GM18502 (cell line): ENCODE measurements at regions not wholly inside any gene's neighbourhood (a gene's known extent, or its start where the extent isn't known, plus 50 kb on each side); places are given as distances from the start of the nearest gene placed in this dataset.
"Not testable (repeated sequence)": the region's sequence is repeated elsewhere in the genome, so short reads cannot be mapped to it uniquely, and the experiment has no call there.

Experiments
- ATAC-seq: cut with Tn5 transposase; IDR thresholded peaks from one replicate; pipeline ENCODE4 v1.9.1; 2021; ENCODE audit warnings: mild to moderate bottlenecking; ENCODE audit not compliant: unreplicated experiment, poor library complexity

DNA sequence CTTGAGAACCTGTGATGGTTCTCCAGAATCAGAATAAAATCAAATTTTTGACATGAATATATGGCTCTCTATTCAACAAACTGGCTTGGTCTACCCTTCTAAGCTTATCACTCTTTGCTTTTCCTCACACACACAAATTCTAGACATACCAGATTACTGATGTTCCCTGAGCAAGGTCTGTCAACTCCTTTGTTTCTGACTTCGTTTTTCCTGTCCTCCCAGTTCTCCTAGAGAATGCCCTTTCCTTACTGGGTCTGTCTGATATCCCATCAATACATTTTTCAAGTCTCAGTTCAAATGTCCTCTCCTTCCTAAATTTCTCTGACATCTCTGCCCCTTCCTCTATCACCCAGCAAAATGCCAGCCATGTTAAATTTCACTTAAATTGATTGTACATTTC, 202.1 kb upstream of the IGFBP7 start:
- no peak for ATAC-seq

DNA sequence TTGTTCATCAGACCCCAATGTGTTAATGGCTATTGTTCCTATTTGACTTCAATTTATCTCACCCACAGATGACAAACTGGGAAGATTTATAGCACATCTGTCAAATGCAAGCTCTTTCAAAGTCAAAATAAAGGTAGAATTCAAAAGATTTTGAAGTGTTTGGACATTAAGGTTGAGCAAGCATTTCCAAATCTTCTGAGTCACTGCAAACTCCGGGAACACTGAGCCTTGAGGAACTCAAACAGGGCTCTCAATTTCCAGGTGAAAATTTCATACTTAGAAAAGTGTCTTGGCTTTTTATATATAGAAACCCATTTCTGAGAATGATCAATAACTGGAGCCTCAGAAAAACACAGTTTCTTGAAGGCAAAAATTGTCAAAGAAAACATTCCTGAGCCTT, 199.5 kb upstream of the IGFBP7 start:
- no peak for ATAC-seq

GRCh38 chr4:57308301-57308700, 198.1 kb upstream of the IGFBP7 start:
- no peak for ATAC-seq

DNA sequence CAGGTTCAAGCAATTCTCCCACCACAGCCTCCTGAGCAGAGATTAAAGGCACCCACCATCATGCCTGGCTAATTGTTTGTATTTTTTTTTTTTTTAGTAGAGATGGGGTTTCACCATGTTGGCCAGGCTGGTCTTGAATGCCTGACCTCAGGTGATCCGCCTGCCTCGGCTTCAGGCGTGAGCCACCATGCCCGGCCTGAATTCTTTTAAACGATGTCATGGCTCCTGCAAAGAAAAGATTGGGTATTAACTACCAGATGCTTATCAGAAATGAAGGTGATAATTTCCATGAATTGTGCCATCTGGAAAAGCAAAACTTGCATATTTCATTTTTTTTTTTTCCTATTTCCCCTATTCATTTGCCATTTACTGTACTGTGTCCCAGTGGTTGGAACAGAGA, 195.7 kb upstream of the IGFBP7 start:
- no peak for ATAC-seq

DNA sequence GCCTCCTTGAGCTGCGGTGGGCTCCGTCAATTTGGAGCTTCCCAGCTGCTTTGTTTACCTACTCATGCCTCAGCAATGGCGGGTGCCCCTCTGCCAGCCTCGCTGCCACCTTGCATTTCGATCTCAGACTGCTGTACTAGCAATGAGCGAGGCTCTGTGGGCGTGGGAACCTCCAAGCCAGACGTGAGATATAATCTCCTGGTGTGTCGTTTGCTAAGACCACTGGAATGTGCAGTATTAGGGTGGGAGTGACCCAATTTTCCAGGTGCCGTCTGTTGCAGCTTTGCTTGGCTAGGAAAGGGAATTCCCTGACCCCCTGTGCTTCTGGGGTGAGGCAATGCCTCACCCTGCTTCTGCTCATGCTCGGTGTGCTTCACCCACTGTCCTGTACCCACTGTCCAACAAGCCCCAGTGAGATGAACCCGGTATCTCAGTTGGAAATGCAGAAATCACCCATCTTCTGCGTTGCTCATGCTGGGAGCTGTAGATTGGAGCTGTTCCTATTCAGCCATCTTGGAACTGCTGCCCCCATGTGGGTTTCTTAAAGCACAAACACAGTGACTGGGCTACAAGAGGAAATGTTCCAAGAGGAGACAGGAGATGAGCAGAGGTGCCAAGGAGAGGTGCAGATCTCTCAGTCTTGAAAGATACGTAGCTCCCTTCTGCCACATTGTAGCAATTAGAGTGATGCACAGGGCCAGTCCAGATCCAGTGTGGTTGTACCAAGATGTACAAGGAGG, 193.0 kb upstream of the IGFBP7 start:
- ATAC-seq = no peak

GRCh38 chr4:57300300-57300699, 190.1 kb upstream of the IGFBP7 start:
- ATAC-seq = not testable (repeated sequence)

DNA sequence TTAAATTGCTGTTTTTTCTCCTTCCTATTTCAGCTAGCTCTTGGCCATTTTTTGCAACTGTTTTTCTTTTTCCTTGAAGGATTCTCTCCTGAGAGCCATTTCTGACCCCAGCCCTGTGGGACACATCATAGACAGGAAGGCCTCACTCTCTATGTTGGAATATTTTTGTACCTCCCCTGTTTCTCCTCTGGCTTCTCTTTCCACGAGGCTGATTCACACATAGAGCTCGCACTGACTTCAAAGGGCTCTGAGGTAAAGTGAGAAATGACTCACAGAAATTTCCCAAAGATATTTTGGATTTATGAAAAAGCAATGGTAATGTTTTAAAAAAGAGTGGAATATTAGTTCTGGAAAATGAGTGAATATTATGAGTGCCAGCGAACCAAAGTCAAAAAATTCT, 181.7 kb upstream of the IGFBP7 start:
- ATAC-seq = no peak

DNA sequence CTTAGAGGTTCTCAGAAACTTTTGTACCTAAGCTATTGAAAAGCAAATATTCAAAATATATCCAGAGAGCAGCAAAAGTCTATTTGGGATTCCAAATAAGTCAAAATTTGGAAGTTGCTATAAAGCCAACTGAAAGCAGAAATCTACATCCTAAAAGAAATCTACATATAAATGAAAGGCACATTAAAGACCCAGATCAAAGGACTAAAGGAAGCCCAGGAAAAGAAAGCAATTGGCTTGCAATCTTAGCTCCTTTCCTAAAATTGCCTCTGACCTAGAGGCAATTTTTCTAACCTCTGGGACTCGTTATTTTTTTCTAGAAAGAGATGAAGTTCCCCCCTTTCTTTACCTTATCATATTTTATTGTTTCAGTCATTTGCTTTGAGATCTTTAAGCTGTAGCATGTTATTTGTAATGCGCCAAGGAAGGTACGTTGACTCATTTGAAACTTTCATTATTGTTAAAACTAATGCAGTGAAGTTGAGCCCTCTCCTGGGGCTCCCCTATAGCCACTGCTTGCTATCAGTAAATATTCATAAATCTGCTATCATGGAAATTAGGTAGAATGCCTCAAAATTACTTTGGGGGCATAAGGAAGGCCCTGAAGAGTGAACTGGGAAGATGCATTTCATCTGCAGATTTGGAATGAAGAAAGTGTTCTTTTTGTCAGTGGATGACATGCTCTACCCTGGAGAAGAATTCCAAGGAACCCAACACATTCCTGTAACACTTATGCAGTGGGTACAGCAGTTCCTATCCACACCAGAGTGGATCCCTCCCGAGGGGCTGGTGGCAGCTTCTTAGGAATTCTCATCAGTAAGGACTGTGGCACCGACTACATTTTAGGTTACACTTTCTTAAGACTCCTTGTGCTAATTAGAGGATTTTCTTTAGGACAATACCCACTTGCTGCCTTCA, 177.8 kb upstream of the IGFBP7 start:
- no peak for ATAC-seq

- no peak for ATAC-seq
These were observed 172.7 kb upstream of the IGFBP7 start for GRCh38 chr4:57282933-57283310.

GRCh38 chr4:57280481-57280880, 170.3 kb upstream of the IGFBP7 start:
- ATAC-seq = no peak

DNA sequence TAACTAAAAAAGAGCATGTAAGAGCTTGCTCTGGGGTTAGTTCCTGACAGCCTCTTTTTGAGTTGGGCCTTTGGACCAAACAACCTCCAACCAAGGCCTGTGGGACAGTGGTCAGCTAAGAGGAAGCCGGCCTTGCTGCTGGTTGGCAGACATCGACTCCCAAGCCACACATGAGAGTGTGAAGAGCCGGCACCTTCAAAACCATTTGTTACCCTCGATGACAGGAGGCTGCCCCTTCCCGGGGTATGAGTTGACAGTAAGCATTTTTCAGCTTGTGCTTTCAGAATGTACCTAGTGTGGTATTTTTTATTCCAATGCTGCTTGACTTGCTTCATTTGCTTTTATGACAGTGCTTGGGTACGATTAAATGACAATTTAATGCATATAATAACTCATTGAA, 168.6 kb upstream of the IGFBP7 start:
- ATAC-seq = no peak

DNA sequence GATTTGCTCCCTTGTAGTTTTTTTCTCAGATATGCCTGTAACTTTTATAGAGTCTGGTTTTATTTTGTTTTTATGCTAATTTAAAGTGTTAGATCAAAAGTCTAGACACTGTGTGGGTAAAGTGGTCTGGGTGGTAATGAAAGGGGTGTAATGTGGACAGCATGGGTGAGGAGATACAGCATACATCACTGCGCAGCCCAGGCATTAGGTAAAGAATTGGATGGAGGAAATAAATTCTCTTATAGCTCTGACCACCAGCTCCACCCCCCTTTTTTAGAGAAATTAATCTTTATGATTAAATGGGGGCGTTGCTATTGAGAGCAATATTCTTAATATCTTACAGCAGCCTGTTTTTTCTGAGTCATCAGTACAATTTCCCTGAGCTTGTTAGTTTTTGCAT, 163.9 kb upstream of the IGFBP7 start:
- no peak for ATAC-seq

DNA sequence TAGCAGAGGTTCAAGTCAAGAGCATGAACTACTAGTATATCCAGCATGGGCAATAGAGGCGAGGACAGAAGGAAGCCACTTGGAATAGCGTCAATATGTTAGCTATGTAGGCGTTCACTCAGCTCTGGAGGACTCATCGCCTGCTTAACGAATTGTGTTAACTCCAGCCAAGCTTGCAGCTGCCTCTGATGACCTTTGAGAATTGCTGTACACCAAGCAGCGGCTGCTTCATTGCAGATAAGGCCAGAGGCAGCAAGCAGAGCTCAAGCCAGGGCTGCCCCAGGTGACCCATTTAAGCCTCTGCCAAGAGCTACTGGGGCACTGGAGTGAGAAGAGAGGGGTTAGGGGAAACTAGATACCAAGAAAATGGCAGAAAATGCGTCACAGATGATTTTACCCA, 160.2 kb upstream of the IGFBP7 start:
- no peak for ATAC-seq

DNA sequence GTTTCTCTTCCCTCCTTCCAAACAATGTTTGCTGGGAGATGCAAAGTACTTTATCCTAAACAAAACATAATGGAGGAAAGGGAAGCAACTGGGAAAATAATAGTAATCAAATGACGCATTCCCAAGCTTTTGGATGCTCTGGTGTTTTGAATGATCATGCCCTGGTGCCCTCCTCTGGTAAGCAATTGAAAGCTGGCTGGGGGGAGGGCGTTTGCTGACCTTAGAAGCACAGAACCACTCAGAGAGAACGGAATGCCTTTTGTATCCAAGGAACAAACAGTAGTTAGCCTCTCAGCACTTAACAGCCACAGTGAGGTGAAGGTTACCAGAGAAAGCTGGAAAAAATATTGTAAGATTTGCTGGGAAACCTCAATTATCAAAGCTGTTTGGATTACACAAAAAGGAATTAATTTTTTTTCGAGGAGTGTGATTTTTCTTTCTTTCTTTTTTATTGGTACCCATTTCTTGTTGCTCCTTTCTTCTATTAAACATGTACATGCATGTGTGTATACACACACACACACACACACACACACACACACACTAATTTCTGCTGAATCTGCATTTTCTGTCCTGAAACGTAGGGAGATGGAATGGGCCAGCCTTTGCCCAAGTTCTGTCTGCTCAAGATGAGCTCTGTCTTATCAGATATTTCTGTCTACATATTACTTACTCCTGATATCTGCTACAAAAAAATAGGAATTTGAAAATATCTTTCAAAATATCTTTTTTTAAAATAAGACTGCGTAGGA, 155.8 kb upstream of the IGFBP7 start:
- no peak for ATAC-seq

DNA sequence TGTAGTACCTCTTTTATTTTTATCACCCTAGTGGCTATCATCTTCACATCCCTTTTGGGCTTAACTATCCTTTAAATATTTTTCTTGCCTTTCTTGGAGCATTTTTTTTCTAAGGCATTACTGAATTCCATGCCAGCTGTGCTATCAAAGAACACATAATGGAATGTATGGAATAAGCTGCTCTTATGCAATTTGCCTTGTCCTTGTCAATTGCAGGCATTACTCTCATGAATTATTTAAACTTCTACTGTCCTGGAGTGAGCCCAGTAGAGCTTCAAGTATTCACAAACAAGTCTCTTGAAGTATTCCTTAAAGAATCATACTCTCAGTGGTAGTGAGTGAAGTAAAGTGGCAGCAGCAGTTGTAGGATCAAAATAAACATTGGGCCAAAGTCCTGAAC, 144.6 kb upstream of the IGFBP7 start:
- no peak for ATAC-seq

DNA sequence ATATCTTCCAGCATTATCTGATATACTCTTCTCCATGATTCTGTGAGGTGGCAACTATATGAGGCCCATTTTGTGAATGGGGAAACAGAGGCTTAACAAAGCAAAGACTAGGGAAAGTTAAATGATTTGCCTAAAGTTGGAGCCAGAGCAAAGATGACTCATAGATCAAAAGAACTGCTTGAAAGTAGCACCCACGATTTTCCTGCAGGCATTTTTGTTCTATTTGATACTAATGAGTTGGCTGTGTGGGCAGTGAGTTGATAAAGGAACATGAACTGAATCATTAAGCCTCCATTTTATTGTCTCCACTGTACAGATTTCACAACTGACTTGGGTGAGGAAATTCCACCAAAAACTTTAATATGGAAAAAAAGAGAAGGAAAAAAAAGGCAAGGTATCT, 138.9 kb upstream of the IGFBP7 start:
- ATAC-seq = no peak

DNA sequence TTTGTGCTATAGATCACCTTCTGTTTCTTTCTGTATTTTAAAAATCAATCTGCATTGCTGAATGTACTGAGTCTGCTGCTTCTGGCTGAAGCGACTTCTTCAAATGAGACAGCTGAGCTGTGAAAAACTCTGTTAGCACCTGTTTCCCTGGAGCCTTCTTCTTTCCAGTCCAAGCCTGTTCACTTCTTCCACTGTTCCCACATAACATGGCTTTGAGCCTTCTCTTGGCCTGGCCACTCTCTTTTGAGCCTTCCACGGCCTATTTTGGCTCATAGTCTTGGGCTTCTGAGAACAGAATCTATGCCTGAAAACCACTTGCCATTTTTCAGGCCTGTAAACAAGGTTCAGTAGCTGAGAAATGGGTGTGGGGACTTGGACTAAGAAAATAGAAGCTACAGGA, 132.9 kb upstream of the IGFBP7 start:
- ATAC-seq = no peak

- ATAC-seq = no peak
These were observed 124.1 kb upstream of the IGFBP7 start for GRCh38 chr4:57234252-57234775.

- no peak for ATAC-seq
These were observed 123.2 kb upstream of the IGFBP7 start for GRCh38 chr4:57233386-57233785.

DNA sequence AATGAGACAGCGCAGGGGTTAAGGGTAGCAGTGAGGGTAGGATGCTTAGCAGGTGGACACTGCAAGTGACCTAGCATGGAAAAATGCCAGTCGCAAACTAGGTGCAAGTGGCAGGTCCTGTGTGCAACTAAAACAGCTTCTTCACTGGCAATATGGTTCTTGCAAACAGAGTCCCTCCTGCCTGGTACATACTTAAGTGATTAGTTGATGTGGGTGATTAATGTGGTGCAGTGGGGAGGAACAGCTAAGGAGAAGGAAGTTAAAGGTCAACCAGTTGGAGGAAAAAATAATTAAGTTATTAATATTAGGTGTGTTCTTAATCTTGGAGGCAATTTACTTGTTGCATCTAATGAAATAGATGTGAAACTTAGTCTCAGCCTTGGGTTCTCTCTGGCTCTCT, 121.6 kb upstream of the IGFBP7 start:
- no peak for ATAC-seq

- ATAC-seq = no peak
These were observed 110.5 kb upstream of the IGFBP7 start for GRCh38 chr4:57220734-57221133.
